ENCODE measurements at regions not wholly inside any gene's neighbourhood (a gene's known extent, or its start where the extent isn't known, plus 50 kb on each side); places are given as distances from the start of the nearest gene placed in this dataset.

DNA sequence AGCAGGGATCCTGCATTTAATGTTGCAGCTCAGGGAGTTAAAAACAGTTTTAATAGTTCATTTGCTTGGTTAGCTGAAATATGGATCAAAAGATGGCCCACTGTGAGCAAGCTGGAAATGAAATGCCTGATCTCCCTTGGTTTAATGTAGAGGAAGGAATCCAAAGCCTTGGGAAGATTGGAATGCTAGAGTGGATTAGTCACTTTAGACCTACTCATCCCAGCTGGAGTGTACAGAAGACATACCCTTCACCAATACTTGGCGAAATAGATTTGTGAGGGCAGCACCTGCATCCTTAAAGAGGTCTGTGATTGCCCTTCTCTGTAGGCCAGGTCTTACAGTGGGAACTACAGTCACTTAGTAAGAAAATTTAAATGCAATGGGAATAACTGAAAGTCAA is 58.0 kb upstream of the KRAS start:
- TF ChIP-seq POLR2A (IDR thresholded peaks at IDR 0.05) (no peak), CTCF (IDR thresholded peaks at IDR 0.05) (no peak)

All from thyroid gland (tissue), 4 donors.